Activated CD4-positive, alpha-beta memory T cell treated with anti-CD3 and anti-CD28 coated beads, Interleukin-2, amount 10 ng/mL, durations not matched to agents 7 days and 5 days (primary cell): ENCODE measurements at regions not wholly inside any gene's neighbourhood (a gene's known extent, or its start where the extent isn't known, plus 50 kb on each side); places are given as distances from the start of the nearest gene placed in this dataset.
"Not testable (repeated sequence)": the region's sequence is repeated elsewhere in the genome, so short reads cannot be mapped to it uniquely, and the experiment has no call there.

Experiments used
- CTCF ChIA-PET: fragments of 350-600 bp; sonication (Branson Sonifier 250); formaldehyde crosslinking; loops from one replicate; lab custom pipeline; 2021; ENCODE audit warnings: antibody characterized with exemption, inconsistent platforms; lab: Charles Lee
- POLR2A ChIA-PET: fragments of 350-600 bp; sonication (Branson Sonifier 250); formaldehyde crosslinking; loops from one replicate; lab custom pipeline; 2021; ENCODE audit warnings: antibody characterized with exemption; lab: Charles Lee
- DNase-seq: peaks from one replicate; pipeline ENCODE4 v3.0.0-alpha.2; 2020
- H3K27ac Mint-ChIP-seq: one replicate; pipeline ENCODE4 v1.8.0; 2021; ENCODE audit warnings: mild to moderate bottlenecking, mixed read lengths
- H3K27me3 Mint-ChIP-seq: one replicate; pipeline ENCODE4 v1.8.0; 2021; ENCODE audit warnings: mixed read lengths
- H3K36me3 Mint-ChIP-seq: one replicate; pipeline ENCODE4 v1.8.0; 2021; ENCODE audit warnings: low read depth, mixed read lengths
- H3K4me1 Mint-ChIP-seq: one replicate; pipeline ENCODE4 v1.8.0; 2021; ENCODE audit warnings: mixed read lengths
- H3K4me3 Mint-ChIP-seq: one replicate; pipeline ENCODE4 v1.8.0; 2021; ENCODE audit warnings: mild to moderate bottlenecking, mixed read lengths
- H3K9me3 Mint-ChIP-seq: one replicate; pipeline ENCODE4 v1.8.0; 2021; ENCODE audit warnings: mixed read lengths

DNA sequence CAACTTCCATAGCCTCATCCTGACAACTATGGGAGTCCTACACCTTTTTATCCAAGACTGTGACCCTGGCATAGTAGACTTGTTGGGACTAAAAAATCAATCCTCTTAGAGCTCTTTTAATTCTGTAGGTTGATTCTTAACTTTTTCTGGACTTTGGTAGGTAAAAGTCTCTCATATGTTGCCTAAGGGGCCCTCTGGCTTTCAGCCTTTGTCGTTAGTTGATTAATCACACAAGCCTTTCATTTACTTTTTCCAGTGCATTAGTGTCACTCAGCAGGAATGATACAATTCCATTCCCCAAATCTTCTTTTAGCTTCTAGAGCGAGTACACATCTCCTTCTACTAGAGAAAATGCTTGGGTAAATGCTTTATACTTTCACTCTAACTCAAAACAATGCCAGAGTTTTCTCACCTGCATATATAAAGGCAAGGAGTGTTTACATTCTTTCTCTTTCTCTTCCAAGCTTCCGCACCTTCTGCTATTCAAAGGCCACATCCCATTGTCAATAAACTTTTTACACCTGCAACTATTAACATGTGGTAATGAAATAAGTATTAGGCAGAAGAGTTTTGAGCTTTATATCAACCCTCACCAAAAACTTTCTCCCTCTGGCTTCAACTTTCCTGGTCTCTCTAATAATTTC is 516.6 kb downstream of the FAM181B start:
- Mint-ChIP-seq H3K4me3 (no peak overlapping the region), H3K9me3 (no peaks in the 10 kb centered on the region), H3K27ac (no peak overlapping the region), H3K36me3 (no peaks in the 10 kb centered on the region), H3K27me3 (peaks cover 4% of the 10 kb centered on the region), H3K4me1 (no peaks in the 10 kb centered on the region)
- ChIA-PET CTCF (no interaction called here), POLR2A (no interaction called here)
- no peak for DNase-seq

DNA sequence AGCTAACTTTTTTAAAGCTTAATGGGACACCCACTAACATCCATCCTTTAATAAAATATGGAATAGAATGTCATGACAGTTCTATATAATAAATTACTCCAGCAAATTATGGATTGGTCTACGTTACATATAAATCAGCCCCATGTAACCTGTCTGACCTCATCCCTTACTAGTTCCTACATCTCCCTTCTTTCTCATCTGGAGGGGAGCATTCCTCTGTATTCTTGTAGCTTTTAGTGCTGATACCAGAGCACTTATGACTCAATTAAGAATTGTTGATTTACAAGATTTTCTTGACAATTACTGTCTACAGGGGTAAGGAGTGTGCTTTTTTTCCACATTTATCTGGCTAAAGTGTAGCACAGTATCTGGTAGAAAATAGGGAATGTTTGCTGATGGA is 523.7 kb downstream of the FAM181B start:
- CTCF ChIA-PET: no interaction called here

DNA sequence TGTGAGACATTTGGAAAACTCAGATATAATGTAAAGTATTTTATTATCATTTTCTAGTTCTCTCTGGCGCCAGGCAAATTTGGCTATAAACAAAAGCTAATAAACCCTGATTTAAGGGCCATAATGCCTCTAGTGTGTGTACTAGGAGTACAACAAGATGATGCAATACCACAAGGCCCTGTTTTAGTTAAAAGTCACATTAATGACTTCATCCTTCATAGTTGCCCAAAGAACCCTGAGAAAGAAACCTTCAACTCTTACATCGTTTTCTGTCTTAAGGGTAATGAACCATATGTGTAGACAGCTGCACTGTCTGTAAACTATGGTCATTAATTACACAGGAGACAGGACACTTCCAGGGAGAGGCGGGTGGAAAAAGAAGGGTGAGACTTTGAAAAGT is 538.4 kb downstream of the FAM181B start:
- H3K27ac Mint-ChIP-seq: no peak overlapping the region
- ChIA-PET POLR2A (no interaction called here), CTCF (no interaction called here)
- H3K27me3 Mint-ChIP-seq: no peaks in the 10 kb centered on the region
- no peaks in the 10 kb centered on the region for H3K36me3 Mint-ChIP-seq
- no peaks in the 10 kb centered on the region for H3K4me1 Mint-ChIP-seq
- H3K4me3 Mint-ChIP-seq: no peak overlapping the region
- H3K9me3 Mint-ChIP-seq: no peaks in the 10 kb centered on the region
- DNase-seq: no peak

More for the DNA sequence above, 523.7 kb downstream of the FAM181B start:
- H3K36me3 Mint-ChIP-seq: no peaks in the 10 kb centered on the region
- H3K4me3 Mint-ChIP-seq: no peak overlapping the region
- POLR2A ChIA-PET: no interaction called here
- no peaks in the 10 kb centered on the region for H3K9me3 Mint-ChIP-seq
- no peak for DNase-seq
- no peaks in the 10 kb centered on the region for H3K4me1 Mint-ChIP-seq
- H3K27me3 Mint-ChIP-seq: peaks cover 2% of the 10 kb centered on the region
- no peak overlapping the region for H3K27ac Mint-ChIP-seq

DNA sequence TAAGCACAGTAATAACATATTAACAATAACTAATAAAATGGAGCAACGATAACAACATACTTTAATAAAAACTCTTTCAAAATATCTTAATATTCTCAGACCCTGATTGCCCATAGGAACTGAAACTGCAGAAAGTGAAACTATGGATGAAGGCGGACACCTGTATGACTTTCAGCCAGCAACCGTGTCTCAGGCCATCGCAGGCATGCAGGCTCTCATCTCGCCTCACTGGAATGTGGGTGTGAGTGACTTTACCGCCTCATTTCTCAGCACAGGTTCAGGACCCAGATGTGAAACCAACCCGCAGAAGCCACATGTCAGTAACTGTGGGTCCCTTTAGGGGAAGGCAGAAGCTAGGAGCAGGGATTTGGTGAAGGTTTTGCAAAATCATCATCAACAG is 539.1 kb downstream of the FAM181B start:
- DNase-seq: no peak
- no peaks in the 10 kb centered on the region for H3K36me3 Mint-ChIP-seq
- no peak overlapping the region for H3K4me3 Mint-ChIP-seq
- POLR2A ChIA-PET: no interaction called here
- H3K27ac Mint-ChIP-seq: no peak overlapping the region
- CTCF ChIA-PET: no interaction called here
- H3K27me3 Mint-ChIP-seq: no peaks in the 10 kb centered on the region
- H3K9me3 Mint-ChIP-seq: no peaks in the 10 kb centered on the region
- H3K4me1 Mint-ChIP-seq: no peaks in the 10 kb centered on the region

DNA sequence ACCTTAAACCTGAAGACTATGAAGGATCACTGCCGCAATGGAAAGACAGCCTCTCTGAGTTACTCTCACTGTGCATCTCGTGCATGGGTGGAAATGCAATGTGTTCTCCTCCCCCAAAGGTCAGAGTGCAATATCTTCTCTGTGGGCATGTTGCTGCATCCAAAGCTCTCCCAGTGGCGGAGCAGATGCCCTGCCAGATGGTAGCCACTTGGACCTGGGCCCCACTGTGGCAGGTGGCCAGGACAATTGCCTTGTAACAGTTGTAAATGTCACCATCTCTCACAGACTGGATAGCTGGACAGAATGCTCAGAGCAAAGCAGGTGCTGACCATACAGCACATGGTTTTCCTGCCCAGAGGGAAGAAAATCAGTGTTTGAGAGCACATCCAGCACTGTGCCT is 542.0 kb downstream of the FAM181B start:
- Mint-ChIP-seq H3K4me1 (no peaks in the 10 kb centered on the region), H3K36me3 (no peaks in the 10 kb centered on the region), H3K27me3 (no peaks in the 10 kb centered on the region), H3K9me3 (no peaks in the 10 kb centered on the region), H3K4me3 (no peak overlapping the region), H3K27ac (no peak overlapping the region)
- ChIA-PET CTCF (no interaction called here), POLR2A (no interaction called here)
- no peak for DNase-seq

DNA sequence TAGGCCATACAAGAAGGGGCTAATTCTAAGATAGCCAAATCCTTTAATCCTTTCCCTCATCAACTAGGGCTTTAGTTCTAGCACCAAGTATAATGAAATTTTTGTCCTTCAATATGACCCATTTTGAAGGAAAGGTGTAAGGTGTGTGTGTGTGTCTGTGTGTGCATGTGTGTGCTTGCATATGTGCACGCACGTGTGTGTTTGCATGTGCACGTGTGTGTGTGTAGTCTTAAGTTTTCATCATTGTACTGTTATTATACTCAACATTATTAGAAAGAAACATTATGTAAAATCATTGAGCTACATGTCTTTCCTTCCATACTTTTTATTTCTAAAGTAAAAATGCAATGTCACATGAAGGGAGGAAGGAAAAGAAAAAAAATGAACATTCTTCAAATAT is 547.7 kb downstream of the FAM181B start:
- H3K4me3 Mint-ChIP-seq: no peak overlapping the region
- no peak for DNase-seq
- peaks cover 2% of the 10 kb centered on the region for H3K9me3 Mint-ChIP-seq
- H3K27ac Mint-ChIP-seq: no peak overlapping the region
- H3K27me3 Mint-ChIP-seq: no peaks in the 10 kb centered on the region
- H3K4me1 Mint-ChIP-seq: no peaks in the 10 kb centered on the region
- CTCF ChIA-PET: no interaction called here
- POLR2A ChIA-PET: no interaction called here
- H3K36me3 Mint-ChIP-seq: no peaks in the 10 kb centered on the region

DNA sequence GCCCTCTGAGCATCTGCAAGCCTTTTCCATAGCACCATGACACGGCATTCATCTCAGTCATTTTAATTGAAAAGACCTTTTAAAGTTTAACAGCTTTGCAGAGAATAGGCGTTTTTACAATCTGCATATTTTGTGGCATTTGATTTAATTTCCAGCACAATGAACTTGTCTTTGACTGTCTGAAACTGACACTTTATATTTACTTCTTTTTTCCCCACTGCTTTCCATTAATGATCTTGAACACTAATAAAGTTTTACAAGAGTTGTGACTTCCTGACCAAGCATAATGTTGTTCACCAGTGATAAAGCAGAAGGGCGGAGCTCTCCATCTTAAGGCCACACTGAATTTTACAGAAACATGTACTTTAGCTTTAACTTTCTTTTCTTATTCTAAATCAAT is 548.7 kb downstream of the FAM181B start:
- H3K4me3 Mint-ChIP-seq: no peak overlapping the region
- CTCF ChIA-PET: no interaction called here

DNA sequence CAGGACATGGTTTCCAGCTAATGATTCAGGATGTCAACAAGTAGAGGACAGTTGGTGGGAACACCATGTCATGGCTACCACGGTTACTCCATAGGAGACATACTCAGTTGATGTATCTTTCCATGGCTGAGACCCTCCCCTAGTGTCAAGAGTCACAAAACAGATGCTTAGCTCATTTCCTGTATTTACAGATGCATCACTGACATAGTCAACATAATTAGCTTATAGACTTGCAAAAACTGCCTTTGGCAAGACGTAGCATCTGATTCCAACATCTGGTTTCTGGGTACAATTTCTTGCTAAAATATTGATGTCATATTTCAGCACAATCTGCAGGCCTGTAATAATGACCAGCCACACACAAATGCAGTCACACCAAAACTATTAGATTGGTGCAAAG is 550.3 kb downstream of the FAM181B start:
- POLR2A ChIA-PET: no interaction called here
- H3K27ac Mint-ChIP-seq: no peak overlapping the region
- CTCF ChIA-PET: no interaction called here

More for the DNA sequence above, 548.7 kb downstream of the FAM181B start:
- Mint-ChIP-seq H3K27ac (no peak overlapping the region), H3K9me3 (peaks cover 2% of the 10 kb centered on the region), H3K4me1 (no peaks in the 10 kb centered on the region), H3K27me3 (no peaks in the 10 kb centered on the region), H3K36me3 (no peaks in the 10 kb centered on the region)
- no peak for DNase-seq
- POLR2A ChIA-PET: no interaction called here

DNA sequence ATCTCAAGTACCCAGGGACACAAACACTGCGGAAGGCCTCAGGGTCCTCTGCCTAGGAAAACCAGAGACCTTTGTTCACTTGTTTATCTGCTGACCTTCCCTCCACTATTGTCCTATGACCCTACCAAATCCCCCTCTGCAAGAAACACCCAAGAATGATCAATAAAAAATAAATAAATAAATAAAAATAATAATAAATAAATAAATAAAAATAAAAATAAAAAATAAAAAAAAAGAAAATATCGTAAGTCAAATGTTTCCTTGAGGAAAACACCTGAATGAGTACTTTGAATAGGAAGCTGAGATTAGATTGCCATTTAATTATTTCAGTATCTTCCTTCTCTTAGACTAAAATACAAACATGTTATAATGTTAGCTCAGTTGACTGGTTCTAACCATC is 551.0 kb downstream of the FAM181B start:
- H3K4me3 Mint-ChIP-seq, H3K27ac Mint-ChIP-seq, POLR2A ChIA-PET, DNase-seq, H3K9me3 Mint-ChIP-seq, H3K27me3 Mint-ChIP-seq, H3K4me1 Mint-ChIP-seq, H3K36me3 Mint-ChIP-seq, CTCF ChIA-PET: not testable (repeated sequence)

More for the DNA sequence above, 550.3 kb downstream of the FAM181B start:
- peaks cover 2% of the 10 kb centered on the region for H3K9me3 Mint-ChIP-seq
- no peak overlapping the region for H3K4me3 Mint-ChIP-seq
- no peaks in the 10 kb centered on the region for H3K4me1 Mint-ChIP-seq
- no peaks in the 10 kb centered on the region for H3K36me3 Mint-ChIP-seq
- no peaks in the 10 kb centered on the region for H3K27me3 Mint-ChIP-seq
- no peak for DNase-seq

DNA sequence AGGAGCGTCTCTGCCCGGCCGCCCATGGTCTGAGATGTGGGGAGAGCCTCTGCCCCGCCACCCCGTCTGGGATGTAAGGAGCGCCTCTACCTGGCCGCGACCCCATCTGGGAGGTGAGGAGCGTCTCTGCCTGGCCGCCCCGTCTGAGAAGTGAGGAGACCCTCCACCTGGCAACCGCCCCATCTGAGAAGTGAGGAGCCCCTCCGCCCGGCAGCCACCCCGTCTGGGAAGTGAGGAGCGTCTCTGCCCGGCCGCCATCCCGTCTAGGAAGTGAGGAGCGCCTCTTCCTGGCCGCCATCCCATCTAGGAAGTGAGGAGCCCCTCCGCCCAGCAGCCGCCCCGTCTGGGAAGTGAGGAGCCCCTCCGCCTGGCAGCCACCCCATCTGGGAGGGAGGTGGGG is 551.9 kb downstream of the FAM181B start:
- H3K9me3 Mint-ChIP-seq, H3K27ac Mint-ChIP-seq, POLR2A ChIA-PET, DNase-seq, H3K4me1 Mint-ChIP-seq, H3K27me3 Mint-ChIP-seq, CTCF ChIA-PET, H3K36me3 Mint-ChIP-seq, H3K4me3 Mint-ChIP-seq: not testable (repeated sequence)

DNA sequence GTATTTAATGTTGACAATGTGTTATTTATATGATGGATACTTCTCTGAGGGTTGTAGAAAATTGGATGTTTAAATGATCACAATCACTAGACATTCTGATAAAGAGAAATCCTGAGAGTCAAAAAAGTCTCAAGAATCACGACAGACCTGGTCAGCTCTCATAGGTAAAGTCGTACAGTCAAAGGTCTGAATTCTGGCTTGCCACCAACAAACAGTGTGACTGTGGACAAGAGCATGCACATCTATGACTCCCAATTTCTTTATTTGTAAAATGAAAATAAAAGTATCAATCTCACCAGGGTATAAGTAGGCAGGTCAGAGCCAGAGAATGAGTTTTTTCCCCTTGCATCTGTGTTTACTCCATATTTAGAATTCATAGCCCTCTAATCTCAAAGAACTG is 556.7 kb downstream of the FAM181B start:
- no peaks in the 10 kb centered on the region for H3K4me1 Mint-ChIP-seq
- H3K36me3 Mint-ChIP-seq: no peaks in the 10 kb centered on the region
- DNase-seq: no peak
- ChIA-PET POLR2A (no interaction called here), CTCF (no interaction called here)
- H3K27me3 Mint-ChIP-seq: no peaks in the 10 kb centered on the region
- no peaks in the 10 kb centered on the region for H3K9me3 Mint-ChIP-seq
- no peak overlapping the region for H3K4me3 Mint-ChIP-seq
- no peak overlapping the region for H3K27ac Mint-ChIP-seq

DNA sequence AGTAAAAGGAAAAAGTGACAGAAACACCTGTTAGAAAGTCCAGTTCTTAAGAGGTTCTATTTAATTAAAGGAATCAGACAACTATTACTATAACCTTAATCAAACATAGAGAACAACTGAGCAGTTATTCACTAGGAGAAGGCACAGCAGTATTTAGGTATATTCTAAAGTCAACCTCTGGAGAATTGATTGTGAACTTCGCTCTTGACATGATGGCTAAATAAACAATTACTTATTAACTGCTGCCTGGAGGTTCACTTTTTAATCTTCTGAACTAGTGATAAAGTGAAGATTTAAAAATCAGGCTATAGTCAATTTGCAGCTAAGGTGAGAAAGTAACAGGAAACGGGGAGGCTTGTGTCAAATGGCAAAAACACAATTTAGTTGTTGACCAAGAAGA is 557.3 kb downstream of the FAM181B start:
- no peak for DNase-seq
- Mint-ChIP-seq H3K27me3 (no peaks in the 10 kb centered on the region), H3K27ac (no peak overlapping the region), H3K36me3 (no peaks in the 10 kb centered on the region), H3K4me3 (no peak overlapping the region), H3K9me3 (no peaks in the 10 kb centered on the region), H3K4me1 (no peaks in the 10 kb centered on the region)
- ChIA-PET POLR2A (no interaction called here), CTCF (no interaction called here)

DNA sequence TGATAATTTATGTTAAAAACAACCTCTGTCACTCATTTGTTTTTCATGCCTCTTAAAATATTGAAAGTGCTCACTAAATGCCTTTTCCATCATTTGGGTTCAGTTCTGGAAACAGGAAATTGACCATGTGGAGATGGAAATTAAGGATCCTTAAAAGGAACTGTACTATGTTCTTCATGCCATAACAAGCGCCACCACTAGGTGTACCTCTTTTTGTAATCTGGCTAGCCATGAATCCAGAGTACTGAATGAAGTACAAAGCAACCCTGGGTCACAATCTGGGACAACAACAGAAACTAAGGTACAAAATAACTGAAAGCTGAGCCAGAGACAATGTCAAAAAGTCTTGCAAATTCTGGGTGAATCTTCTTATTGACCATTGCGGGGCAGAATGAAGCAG is 559.1 kb downstream of the FAM181B start:
- Mint-ChIP-seq H3K4me1 (no peaks in the 10 kb centered on the region), H3K36me3 (no peaks in the 10 kb centered on the region), H3K4me3 (no peak overlapping the region), H3K27ac (no peak overlapping the region), H3K9me3 (no peaks in the 10 kb centered on the region), H3K27me3 (no peaks in the 10 kb centered on the region)
- ChIA-PET CTCF (no interaction called here), POLR2A (no interaction called here)
- no peak for DNase-seq

DNA sequence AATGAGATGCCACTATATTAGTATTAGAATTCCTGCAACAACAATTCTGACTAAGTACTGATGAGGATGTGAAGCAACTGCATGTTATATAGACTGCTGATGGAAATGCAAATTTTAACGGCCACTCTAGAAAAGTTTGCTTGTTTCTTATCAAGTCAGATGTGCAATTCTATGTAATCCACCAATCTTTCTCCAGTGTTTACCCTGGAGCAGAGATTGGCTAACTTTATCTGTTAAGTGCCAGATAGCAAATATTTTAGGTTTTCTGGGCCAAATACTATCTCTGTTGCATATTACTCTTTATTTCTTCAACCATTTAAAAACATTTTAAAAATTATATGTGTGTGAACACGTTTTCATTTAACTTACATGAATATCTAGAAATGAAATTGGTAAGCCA is 586.9 kb downstream of the FAM181B start:
- POLR2A ChIA-PET: no interaction called here
- CTCF ChIA-PET: no interaction called here

More for the DNA sequence above, 586.9 kb downstream of the FAM181B start:
- H3K36me3 Mint-ChIP-seq: no peaks in the 10 kb centered on the region
- H3K9me3 Mint-ChIP-seq: no peaks in the 10 kb centered on the region
- no peak overlapping the region for H3K27ac Mint-ChIP-seq
- H3K27me3 Mint-ChIP-seq: no peaks in the 10 kb centered on the region
- DNase-seq: no peak
- H3K4me1 Mint-ChIP-seq: no peaks in the 10 kb centered on the region
- H3K4me3 Mint-ChIP-seq: no peak overlapping the region
